BLaER1 treated with 17β-estradiol and CSF1 and Interleukin-3, amounts not matched to agents 10 nM and 100 nM (cell line): ENCODE measurements at regions not wholly inside any gene's neighbourhood (a gene's known extent, or its start where the extent isn't known, plus 50 kb on each side); places are given as distances from the start of the nearest gene placed in this dataset.

ENCODE experiments used
- H3K27ac ChIP-seq, 11 experiments: shearing (Covaris generic); formaldehyde crosslinking; 2 replicates each; pipeline ENCODE4 v1.8.1; 2022
- H3K27me3 ChIP-seq, 11 experiments: shearing (Covaris generic); formaldehyde crosslinking; 2 replicates each; pipeline ENCODE4 v1.8.1; 2022
- H3K36me3 ChIP-seq, 11 experiments: shearing (Covaris generic); formaldehyde crosslinking; 2 replicates each; pipeline ENCODE4 v1.8.1; 2022
- H3K4me1 ChIP-seq, 10 experiments: shearing (Covaris generic); formaldehyde crosslinking; 2 replicates each; pipeline ENCODE4 v1.8.1; 2022
- H3K4me2 ChIP-seq, 11 experiments: shearing (Covaris generic); formaldehyde crosslinking; 2 replicates each; pipeline ENCODE4 v1.8.1; 2022
- H3K4me3 ChIP-seq, 10 experiments: shearing (Covaris generic); formaldehyde crosslinking; 2 replicates each; pipeline ENCODE4 v1.8.1; 2022
- H3K9ac ChIP-seq, 11 experiments: shearing (Covaris generic); formaldehyde crosslinking; 2 replicates each; pipeline ENCODE4 v1.8.1; 2022
- H3K9me3 ChIP-seq, 11 experiments: shearing (Covaris generic); formaldehyde crosslinking; replicated peaks in 1 of 11; 2 replicates each; pipeline ENCODE4 v1.8.1; 2022
- H4K20me1 ChIP-seq, 11 experiments: shearing (Covaris generic); formaldehyde crosslinking; 2 replicates each; pipeline ENCODE4 v1.8.1; 2022
- Cebpa-rat ChIP-seq, 11 experiments: shearing (Covaris generic); IDR thresholded peaks; 2 replicates each; pipeline ENCODE4 v1.8.1; 2022

GRCh38 chr15:100775581-100776185 is 103.9 kb upstream of the ALDH1A3 start:
- Histone ChIP-seq H3K9ac (no peak overlapping the region), H3K27me3 (peaks cover 0 to 6% (median 3%) of the 10 kb centered on the region in 11 experiments; a peak in 4 of 22 replicates), H3K4me2 (no peak overlapping the region), H3K4me1 (no peaks in the 10 kb centered on the region), H3K36me3 (no peaks in the 10 kb centered on the region), H3K9me3 (peaks cover 8 to 14% (median 12%) of the 10 kb centered on the region in 11 experiments; a peak in 18 of 22 replicates), H4K20me1 (no peaks in the 10 kb centered on the region), H3K4me3 (no peak overlapping the region), H3K27ac (no peak overlapping the region)
- no peak for TF ChIP-seq Cebpa-rat (IDR thresholded peaks at IDR 0.05)

DNA sequence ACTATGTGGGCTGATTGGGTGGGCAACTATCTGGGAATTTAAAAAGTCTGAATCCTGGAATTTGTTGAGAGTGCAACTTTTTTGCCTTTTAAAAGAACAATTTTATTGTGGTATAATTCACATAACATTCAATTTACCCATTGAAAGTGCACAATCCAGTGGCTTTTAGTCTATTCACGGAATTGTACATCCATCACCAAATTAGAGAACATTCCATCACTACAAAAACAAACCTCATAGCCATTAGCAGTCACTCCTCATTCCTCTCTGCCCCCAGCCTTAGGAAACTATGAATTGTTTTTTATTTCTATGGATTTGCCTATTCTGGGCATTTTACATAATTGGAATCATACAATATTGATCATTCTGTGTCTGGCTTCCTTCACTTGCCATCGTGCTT is 101.8 kb upstream of the ALDH1A3 start:
- H3K9ac ChIP-seq: no peak overlapping the region

GRCh38 chr15:100778831-100779288 is 100.8 kb upstream of the ALDH1A3 start:
- Histone ChIP-seq H3K27ac (no peak overlapping the region), H3K4me2 (no peak overlapping the region; a peak in 1 of 22 replicates), H3K36me3 (no peaks in the 10 kb centered on the region), H3K27me3 (no peaks in the 10 kb centered on the region), H3K4me3 (no peak overlapping the region), H4K20me1 (no peaks in the 10 kb centered on the region), H3K4me1 (peaks cover 0 to 13% (median 9%) of the 10 kb centered on the region in 10 experiments; a peak in 12 of 20 replicates), H3K9ac (no peak overlapping the region), H3K9me3 (peaks cover 8 to 14% (median 12%) of the 10 kb centered on the region in 11 experiments; a peak in 18 of 22 replicates)
- no peak for TF ChIP-seq Cebpa-rat (IDR thresholded peaks at IDR 0.05)

More for the DNA sequence above, 101.8 kb upstream of the ALDH1A3 start:
- peaks cover 0 to 2% (median under 1%) of the 10 kb centered on the region in 10 experiments; a peak in 10 of 20 replicates for H3K4me1 ChIP-seq
- H3K9me3 ChIP-seq: peaks cover 8 to 14% (median 12%) of the 10 kb centered on the region in 11 experiments; a peak in 18 of 22 replicates
- no peak overlapping the region for H3K27ac ChIP-seq
- TF ChIP-seq Cebpa-rat (IDR thresholded peaks at IDR 0.05): no peak
- no peak overlapping the region for H3K4me3 ChIP-seq
- no peaks in the 10 kb centered on the region for H3K36me3 ChIP-seq
- no peak overlapping the region for H3K4me2 ChIP-seq
- H4K20me1 ChIP-seq: no peaks in the 10 kb centered on the region
- H3K27me3 ChIP-seq: no peaks in the 10 kb centered on the region

- H4K20me1 ChIP-seq: no peaks in the 10 kb centered on the region
- H3K27ac ChIP-seq: no peak overlapping the region
- no peaks in the 10 kb centered on the region for H3K27me3 ChIP-seq
- H3K36me3 ChIP-seq: no peaks in the 10 kb centered on the region
- no peak overlapping the region for H3K4me2 ChIP-seq
- H3K4me1 ChIP-seq: peaks cover 0 to 16% (median 9%) of the 10 kb centered on the region in 10 experiments; a peak in 12 of 20 replicates
- peaks cover 8 to 14% (median 12%) of the 10 kb centered on the region in 11 experiments; a peak in 18 of 22 replicates for H3K9me3 ChIP-seq
- H3K4me3 ChIP-seq: no peak overlapping the region
- no peak for TF ChIP-seq Cebpa-rat (IDR thresholded peaks at IDR 0.05)
- H3K9ac ChIP-seq: no peak overlapping the region
Observed at GRCh38 chr15:100779331-100780207, 100.1 kb upstream of the ALDH1A3 start.

DNA sequence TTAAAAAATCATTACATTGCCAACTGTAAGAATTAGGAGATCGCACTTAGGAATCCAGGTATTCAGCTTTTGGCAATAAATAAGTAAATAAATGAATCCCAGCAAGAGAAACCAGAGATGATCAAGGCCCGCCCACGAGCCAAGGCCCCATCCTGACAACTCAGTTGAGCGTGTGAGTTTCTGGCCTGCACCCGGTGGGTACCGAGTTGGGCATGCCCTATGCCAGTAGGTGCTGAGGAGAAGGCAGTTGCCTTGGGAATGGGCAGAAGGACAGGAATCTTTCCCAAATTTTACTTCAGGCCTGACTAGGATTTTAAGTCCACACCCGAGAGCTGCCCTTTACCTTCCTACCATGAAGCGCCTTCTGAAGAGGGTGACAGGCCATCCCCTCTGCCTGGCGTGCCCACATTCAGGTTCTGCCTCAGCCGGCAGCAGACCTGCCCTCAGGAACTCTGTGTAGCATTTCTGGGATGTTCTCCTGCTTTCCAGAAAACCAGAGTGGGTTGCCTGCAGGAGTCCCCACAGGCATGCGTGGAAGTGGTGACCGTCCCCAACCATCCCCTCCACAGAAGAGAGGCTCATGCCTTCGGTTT is 99.3 kb upstream of the ALDH1A3 start:
- Histone ChIP-seq H3K27me3 (no peaks in the 10 kb centered on the region), H3K9me3 (peaks cover 3 to 9% (median 7%) of the 10 kb centered on the region in 11 experiments; a peak in 18 of 22 replicates), H3K4me2 (no peak overlapping the region), H3K9ac (no peak overlapping the region), H3K27ac (no peak overlapping the region), H3K4me1 (peaks cover 0 to 16% (median 9%) of the 10 kb centered on the region in 10 experiments; a peak in 12 of 20 replicates), H4K20me1 (no peaks in the 10 kb centered on the region), H3K4me3 (no peak overlapping the region), H3K36me3 (no peaks in the 10 kb centered on the region)
- TF ChIP-seq Cebpa-rat (IDR thresholded peaks at IDR 0.05): no peak

DNA sequence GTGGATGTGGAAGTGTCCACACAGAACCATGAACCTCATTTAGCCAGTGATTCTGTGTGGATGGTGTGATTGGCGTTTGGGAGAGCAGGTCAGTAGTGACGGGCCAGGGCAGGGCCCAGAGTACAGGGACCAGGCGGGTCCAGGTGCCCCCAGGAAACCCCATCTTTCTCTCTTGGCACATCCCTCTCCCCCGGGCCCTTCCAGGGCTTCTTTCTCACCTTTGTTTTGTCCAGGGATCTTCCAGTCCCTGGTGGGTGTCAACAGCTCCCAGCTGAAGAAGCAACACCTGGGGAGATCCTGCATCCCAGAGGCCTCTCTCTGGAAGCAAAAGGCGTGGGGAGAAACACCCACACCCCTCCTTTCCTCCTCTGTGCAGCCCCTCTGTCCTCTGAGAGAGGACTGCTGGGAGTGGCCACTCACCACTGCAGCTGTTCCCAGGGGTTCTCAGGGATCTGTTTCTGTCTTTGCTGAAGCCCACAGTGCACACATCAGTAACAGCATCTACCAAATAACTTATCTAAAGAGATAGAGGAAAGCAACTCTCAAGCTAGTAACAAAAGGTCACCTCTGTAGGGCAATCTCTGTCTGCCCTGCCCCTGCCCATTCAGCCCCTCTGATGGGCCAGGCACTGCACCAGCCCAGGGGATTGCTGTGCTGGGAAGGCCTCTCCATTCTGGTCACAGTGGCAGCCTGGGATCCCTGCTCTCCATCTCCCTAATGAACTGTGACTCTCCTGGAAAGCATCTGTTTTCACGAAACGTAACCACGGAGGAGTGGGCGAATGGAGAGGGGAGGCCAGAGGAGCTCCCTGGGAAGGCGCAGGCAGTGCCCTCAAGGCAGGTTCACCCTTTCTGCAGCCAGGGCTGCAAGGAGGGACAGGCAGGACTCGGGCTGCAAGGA is 98.3 kb upstream of the ALDH1A3 start:
- Histone ChIP-seq H3K27me3 (no peaks in the 10 kb centered on the region), H3K9ac (no peak overlapping the region)
- no peak for TF ChIP-seq Cebpa-rat (IDR thresholded peaks at IDR 0.05)

DNA sequence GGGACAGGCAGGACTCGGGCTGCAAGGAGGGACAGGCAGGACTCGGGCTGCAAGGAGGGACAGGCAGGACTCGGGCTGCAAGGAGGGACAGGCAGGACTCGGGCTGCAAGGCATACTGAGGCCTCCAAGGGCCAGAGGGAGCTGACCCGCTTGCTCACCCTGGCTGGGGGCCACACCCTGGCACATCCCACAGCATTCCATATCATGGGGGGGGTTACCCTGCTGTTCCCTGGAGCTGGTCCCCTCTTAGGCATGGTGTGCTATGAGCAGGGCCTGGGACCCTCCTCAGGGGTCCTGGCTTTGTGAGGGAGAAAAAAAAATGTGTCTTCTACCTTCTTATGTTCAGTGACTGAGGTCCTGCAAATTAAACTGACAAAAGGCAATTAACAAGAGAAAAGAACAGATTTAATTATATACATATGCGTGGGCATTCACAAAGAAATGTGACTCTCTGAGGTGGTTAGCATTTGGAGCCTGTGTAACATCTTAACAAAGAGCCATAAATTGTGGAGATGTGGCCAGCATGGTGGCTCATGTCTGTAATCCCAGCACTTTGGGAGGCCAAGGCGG is 97.6 kb upstream of the ALDH1A3 start:
- peaks cover 0 to 16% (median 9%) of the 10 kb centered on the region in 10 experiments; a peak in 12 of 20 replicates for H3K4me1 ChIP-seq
- H3K4me3 ChIP-seq: no peak overlapping the region
- H3K9me3 ChIP-seq: no peaks in the 10 kb centered on the region
- no peaks in the 10 kb centered on the region for H3K27me3 ChIP-seq
- no peak overlapping the region for H3K27ac ChIP-seq
- no peak for TF ChIP-seq Cebpa-rat (IDR thresholded peaks at IDR 0.05)
- no peak overlapping the region for H3K4me2 ChIP-seq
- no peak overlapping the region for H3K9ac ChIP-seq
- no peaks in the 10 kb centered on the region for H3K36me3 ChIP-seq
- H4K20me1 ChIP-seq: no peaks in the 10 kb centered on the region

More for the DNA sequence above, 98.3 kb upstream of the ALDH1A3 start:
- no peak overlapping the region for H3K4me3 ChIP-seq
- H4K20me1 ChIP-seq: no peaks in the 10 kb centered on the region
- H3K4me2 ChIP-seq: no peak overlapping the region
- no peak overlapping the region for H3K27ac ChIP-seq
- no peaks in the 10 kb centered on the region for H3K36me3 ChIP-seq
- H3K4me1 ChIP-seq: peaks cover 0 to 16% (median 9%) of the 10 kb centered on the region in 10 experiments; a peak in 12 of 20 replicates
- H3K9me3 ChIP-seq: no peaks in the 10 kb centered on the region

GRCh38 chr15:100783291-100783690 is 96.3 kb upstream of the ALDH1A3 start:
- no peak overlapping the region for H3K27ac ChIP-seq
- H3K4me1 ChIP-seq: peaks cover 0 to 16% (median 9%) of the 10 kb centered on the region in 10 experiments; a peak in 12 of 20 replicates
- no peaks in the 10 kb centered on the region for H3K9me3 ChIP-seq
- H3K9ac ChIP-seq: no peak overlapping the region
- TF ChIP-seq Cebpa-rat (IDR thresholded peaks at IDR 0.05): no peak
- H3K4me2 ChIP-seq: peak overlapping the region in 8 of 11 experiments; percentile 4 to 59 (median 30); a peak in 11 of 22 replicates
- no peaks in the 10 kb centered on the region for H3K27me3 ChIP-seq
- H4K20me1 ChIP-seq: no peaks in the 10 kb centered on the region
- H3K4me3 ChIP-seq: no peak overlapping the region
- H3K36me3 ChIP-seq: no peaks in the 10 kb centered on the region
